HepG2 (cell line): ENCODE measurements at regions not wholly inside any gene's neighbourhood (a gene's known extent, or its start where the extent isn't known, plus 50 kb on each side); places are given as distances from the start of the nearest gene placed in this dataset.

ENCODE experiments used
- ATAC-seq: fragments of 200-7000 bp; cut with Tn5 transposase; 3 replicates; pipeline ENCODE4 v1.9.1; 2020; ENCODE audit warnings: mild to moderate bottlenecking, moderate library complexity
- BruUV-seq: library from RNA; stranded (reverse); fragments of 400-500 nt; replicated peaks from 2 replicates; lab custom pipeline; 2021; lab: Mats Ljungman, UMichigan
- CTCF ChIA-PET: fragments of 300-600 bp; formaldehyde crosslinking; extraction: SDS; loops from one replicate; lab custom pipeline; 2021; ENCODE audit warnings: low total read pairs, inconsistent platforms, low intra/inter-chr PET ratio; lab: Yijun Ruan, JAX
- POLR2A ChIA-PET: fragments of 350-600 bp; sonication (Branson Sonifier 250); formaldehyde crosslinking; loops from one replicate; lab custom pipeline; 2020; ENCODE audit warnings: antibody characterized with exemption, inconsistent platforms; lab: Yijun Ruan, JAX
- DNase-seq: peaks from one replicate; pipeline ENCODE4 v3.0.0-alpha.2; 2015; ENCODE audit warnings: low spot score
- FAIRE-seq: peaks from 3 replicates; lab custom pipeline; 2011; peaks lifted over from hg19 to GRCh38; lab: Jason Lieb, UNC
- H2AFZ ChIP-seq: one replicate; pipeline ENCODE4 v1.6.1; 2011; ENCODE audit warnings: low read length, inconsistent platforms
- H3K27ac ChIP-seq: fragments of 300-600 bp; 3 replicates; pipeline ENCODE4 v1.8.0; 2011; ENCODE audit warnings: mixed run types, mild to moderate bottlenecking, mixed read lengths, low read length, inconsistent platforms; ENCODE audit not compliant: insufficient read depth; ENCODE audit errors: extremely low read length
- H3K27me3 ChIP-seq, 2 experiments: fragments of 200-600 bp in 1 of 2; 2 replicates in 1 of 2; 3 replicates in 1 of 2; pipeline versions ENCODE4 v1.6.0 to v1.8.0; 2011; ENCODE audit warnings: low read length in 2 of 2, mild to moderate bottlenecking in 2 of 2, moderate library complexity in 2 of 2, inconsistent platforms in 1 of 2; ENCODE audit not compliant: insufficient read depth in 2 of 2, control insufficient read depth in 1 of 2
- H3K36me3 ChIP-seq, 2 experiments: fragments of 200-600 bp in 1 of 2; replicated peaks in 1 of 2; 2 replicates in 1 of 2; 3 replicates in 1 of 2; pipeline versions ENCODE4 v1.5.1 to v1.8.0; 2011; ENCODE audit warnings: low read length in 2 of 2, inconsistent platforms in 1 of 2; ENCODE audit not compliant: insufficient read depth in 2 of 2, control insufficient read depth in 1 of 2
- H3K4me1 ChIP-seq: 2 replicates; pipeline ENCODE4 v1.5.1; 2012; ENCODE audit warnings: low read length, inconsistent platforms; ENCODE audit not compliant: insufficient read depth
- H3K4me2 ChIP-seq: 2 replicates; pipeline ENCODE4 v1.6.0; 2011; ENCODE audit warnings: low read depth, low read length, inconsistent platforms
- H3K4me3 ChIP-seq, 3 experiments: fragments of 200-600 bp in 1 of 3; sonication (generic), shearing (Covaris generic) in 1 of 3; replicated peaks in 1 of 3; 2 replicates each; pipeline ENCODE4 v1.5.1; 2011 to 2016; ENCODE audit warnings: low read length in 3 of 3, inconsistent platforms in 2 of 3, low read depth in 2 of 3, mild to moderate bottlenecking in 2 of 3, control low read depth in 1 of 3, mixed read lengths in 1 of 3; ENCODE audit not compliant: insufficient read depth in 1 of 3
- H3K79me2 ChIP-seq: one replicate; pipeline ENCODE4 v1.6.1; 2011; ENCODE audit warnings: low read length, inconsistent platforms; ENCODE audit not compliant: insufficient read depth
- H3K9ac ChIP-seq: 2 replicates; pipeline ENCODE4 v1.6.0; 2011; ENCODE audit warnings: mild to moderate bottlenecking, low read depth, low read length, inconsistent platforms; ENCODE audit not compliant: insufficient read depth
- H3K9me3 ChIP-seq: 2 replicates; pipeline ENCODE4 v1.5.1; 2012; ENCODE audit warnings: mild to moderate bottlenecking, low read length
- H4K20me1 ChIP-seq: 2 replicates; pipeline ENCODE4 v1.6.0; 2011; ENCODE audit warnings: inconsistent platforms, mild to moderate bottlenecking, low read length, moderate library complexity; ENCODE audit not compliant: insufficient read depth
- ATF1 ChIP-seq: IDR thresholded peaks from 2 replicates; pipeline ENCODE4 v1.6.1; 2016; ENCODE audit warnings: mild to moderate bottlenecking, control low read depth
- ATF7-NPFF ChIP-seq: sonication (generic); formaldehyde crosslinking; IDR thresholded peaks from 2 replicates; pipeline ENCODE4 v1.8.1; 2023; ENCODE audit warnings: mild to moderate bottlenecking, low read depth, missing genetic modification reagents, moderate library complexity
- CEBPZ ChIP-seq: IDR thresholded peaks from 2 replicates; pipeline ENCODE4 v1.6.1; 2012; ENCODE audit warnings: low read length, improper control_type of control experiment
- CENPT ChIP-seq: sonication (generic); formaldehyde crosslinking; IDR thresholded peaks from 2 replicates; pipeline ENCODE4 v1.8.0; 2022; ENCODE audit warnings: low read depth, mild to moderate bottlenecking, moderate library complexity, missing genetic modification reagents
- CREB1 ChIP-seq, 2 experiments: fragments of 450-650 bp in 1 of 2; IDR thresholded peaks; 2 replicates each; pipeline ENCODE4 v1.6.1; 2016 to 2017; ENCODE audit warnings: control low read depth in 1 of 2, mild to moderate bottlenecking in 1 of 2, missing compliant biosample characterization in 1 of 2, missing genetic modification characterization in 1 of 2
- IKZF4 ChIP-seq: sonication (generic); formaldehyde crosslinking; IDR thresholded peaks from 2 replicates; pipeline ENCODE4 v1.5.1; 2020; ENCODE audit warnings: borderline replicate concordance, mild to moderate bottlenecking, low read depth, missing genetic modification reagents; ENCODE audit errors: not compliant biosample characterization
- ISX ChIP-seq: sonication (generic); formaldehyde crosslinking; conservative IDR thresholded peaks from 2 replicates; pipeline ENCODE4 v1.5.0; 2020; ENCODE audit warnings: missing genetic modification reagents
- NCOA1 ChIP-seq: sonication (generic); formaldehyde crosslinking; IDR thresholded peaks from 2 replicates; pipeline ENCODE4 v1.9.0; 2021; ENCODE audit warnings: missing genetic modification reagents
- NFYC ChIP-seq: IDR thresholded peaks from 2 replicates; pipeline ENCODE4 v1.6.1; 2016; ENCODE audit warnings: missing genetic modification reagents, missing compliant biosample characterization
- NKX3-1 ChIP-seq: sonication (generic); formaldehyde crosslinking; IDR thresholded peaks from 2 replicates; pipeline ENCODE4 v1.5.0; 2020; ENCODE audit warnings: missing genetic modification reagents
- TOE1 ChIP-seq: sonication (generic); formaldehyde crosslinking; IDR thresholded peaks from 2 replicates; pipeline ENCODE4 v1.4.0; 2020; ENCODE audit warnings: mild to moderate bottlenecking, missing genetic modification reagents
- ZFAT ChIP-seq: sonication (generic); formaldehyde crosslinking; conservative IDR thresholded peaks from 2 replicates; pipeline ENCODE4 v1.8.1; 2023; ENCODE audit warnings: missing genetic modification reagents, inconsistent platforms
- ZMYM4 ChIP-seq: sonication (generic); formaldehyde crosslinking; IDR thresholded peaks from 2 replicates; pipeline ENCODE4 v1.8.1; 2023; ENCODE audit warnings: mild to moderate bottlenecking, missing genetic modification reagents
- ZNF124 ChIP-seq: sonication (generic); formaldehyde crosslinking; IDR thresholded peaks from 2 replicates; pipeline ENCODE4 v1.4.0; 2020; ENCODE audit warnings: missing genetic modification reagents
- ZNF367 ChIP-seq: sonication (generic); formaldehyde crosslinking; IDR thresholded peaks from 2 replicates; pipeline ENCODE4 v1.4.0; 2020; ENCODE audit warnings: missing genetic modification reagents, borderline replicate concordance
- ZNF446 ChIP-seq: sonication (generic); formaldehyde crosslinking; IDR thresholded peaks from 2 replicates; pipeline ENCODE4 v1.5.0; 2020; ENCODE audit warnings: mild to moderate bottlenecking, missing genetic modification reagents
- ZNF607 ChIP-seq: sonication (generic); formaldehyde crosslinking; IDR thresholded peaks from 2 replicates; pipeline ENCODE4 v1.5.1; 2020; ENCODE audit warnings: missing genetic modification reagents, mild to moderate bottlenecking, borderline replicate concordance
- ZNF619 ChIP-seq: sonication (generic); formaldehyde crosslinking; IDR thresholded peaks from 2 replicates; pipeline ENCODE4 v1.4.0; 2020; ENCODE audit warnings: mild to moderate bottlenecking, missing genetic modification reagents
- ZNF674 ChIP-seq: sonication (generic); formaldehyde crosslinking; IDR thresholded peaks from 2 replicates; pipeline ENCODE4 v1.5.0; 2020; ENCODE audit warnings: low read depth, mild to moderate bottlenecking, missing genetic modification reagents
- WGBS: methylation state at CpG from one replicate; pipeline ENCODE4 v1.1.6; 2017; ENCODE audit warnings: low lambda C conversion rate; 5-methylcytosine and 5-hydroxymethylcytosine counted together
- in situ Hi-C: cut with HindIII; loops from 2 replicates; pipeline ENCODE4 v1.10.0; 2017; ENCODE audit warnings: low pct_unique_long_range_greater_than_20kb; ENCODE audit not compliant: extremely low pct_ligation_motif_present
- intact Hi-C: fragments of 100-400 bp; cut with micrococcal nuclease; formaldehyde crosslinking; loops from one replicate; pipeline ENCODE4 v1.10.0; 2022; ENCODE audit not compliant: unreplicated experiment

- in situ Hi-C loops = no loop called here
- DNase-seq (no peak), ATAC-seq (no peak)
- Histone ChIP-seq H4K20me1 (no peaks in the 10 kb centered on the region), H3K4me2 (no peak overlapping the region), H3K4me1 (no peaks in the 10 kb centered on the region), H3K9ac (no peak overlapping the region), H3K9me3 (peaks cover 34% of the 10 kb centered on the region; the same call in 1 of the 2 replicates)
- POLR2A ChIA-PET = no interaction called here
- BruUV-seq = no TSS peak
- intact Hi-C loops = no loop called here
- TF ChIP-seq ZNF674 (no peak), NCOA1 (CRISPR knock-in tag) (no peak), IKZF4 (CRISPR knock-in tag) (no peak), ISX (no peak), ATF7-NPFF (CRISPR knock-in tag) (no peak), CEBPZ (no peak), ZNF124 (no peak), ZMYM4 (CRISPR knock-in tag) (no peak), ATF1 (CRISPR knock-in tag) (no peak), NKX3-1 (CRISPR knock-in tag) (no peak), ZNF367 (CRISPR knock-in tag) (no peak), TOE1 (CRISPR knock-in tag) (no peak), ZNF619 (CRISPR knock-in tag) (no peak), CENPT (CRISPR knock-in tag) (no peak), NFYC (CRISPR knock-in tag) (no peak), ZFAT (CRISPR knock-in tag) (no peak), ZNF446 (CRISPR knock-in tag) (no peak), CREB1 (IDR thresholded peaks at IDR 0.05) (no peak), CREB1 (CRISPR knock-in tag; IDR thresholded peaks at IDR 0.05) (no peak), ZNF607 (CRISPR knock-in tag) (no peak)
- TF ChIP-seq, all 625 proteins: peak for 0
- no peak overlapping the region for H2AFZ ChIP-seq
- CTCF ChIA-PET = no interaction called here
- H3K4me3 ChIP-seq = no peak overlapping the region
- no peaks in the 10 kb centered on the region for H3K27me3 ChIP-seq
- FAIRE-seq = no peak
- no peaks in the 10 kb centered on the region for H3K36me3 ChIP-seq
- no peaks in the 10 kb centered on the region for H3K79me2 ChIP-seq
- H3K27ac ChIP-seq = no peak overlapping the region
- WGBS = 27% methylated on average over 4 of the region's 4 CpGs
Observed at GRCh38 chr7:9028012-9028411, 594.6 kb downstream of the NXPH1 start.
